ENCODE measurements at regions not wholly inside any gene's neighbourhood (a gene's known extent, or its start where the extent isn't known, plus 50 kb on each side); places are given as distances from the start of the nearest gene placed in this dataset.

DNA sequence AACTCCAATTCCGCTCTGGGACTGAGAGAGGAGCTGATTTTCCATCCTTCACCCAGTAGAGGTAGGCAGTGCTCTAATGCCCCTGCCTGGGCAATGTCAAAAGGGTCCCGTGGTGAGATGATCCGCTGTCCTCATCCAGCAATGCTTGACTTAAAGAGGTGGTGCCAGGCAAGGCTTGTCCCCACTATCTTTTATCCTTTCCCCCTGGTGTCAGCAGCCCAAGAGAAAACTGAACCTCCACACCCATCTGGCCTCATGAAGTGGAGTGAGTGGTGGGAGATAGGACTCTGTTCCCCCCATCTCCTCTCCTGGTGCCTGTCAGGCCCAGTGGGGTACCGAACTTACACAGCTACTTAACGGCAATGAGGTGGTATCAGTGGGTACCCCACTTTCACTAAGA is 107.1 kb downstream of the ABHD5 start:
- no peaks in the 10 kb centered on the region for H3K4me1 ChIP-seq (ENCODE audit: low read depth)
- H3K9me3 ChIP-seq: peaks cover 4% of the 10 kb centered on the region
- no peaks in the 10 kb centered on the region for H3K36me3 ChIP-seq (ENCODE audit: low read depth)
- H3K4me3 ChIP-seq: no peak overlapping the region
- intact Hi-C loops (cut with DNase I, micrococcal nuclease): no loop called here
- ATAC-seq (no peak), DNase-seq (no peak)
- TF ChIP-seq CTCF (IDR thresholded peaks at IDR 0.05): no peak

DNA sequence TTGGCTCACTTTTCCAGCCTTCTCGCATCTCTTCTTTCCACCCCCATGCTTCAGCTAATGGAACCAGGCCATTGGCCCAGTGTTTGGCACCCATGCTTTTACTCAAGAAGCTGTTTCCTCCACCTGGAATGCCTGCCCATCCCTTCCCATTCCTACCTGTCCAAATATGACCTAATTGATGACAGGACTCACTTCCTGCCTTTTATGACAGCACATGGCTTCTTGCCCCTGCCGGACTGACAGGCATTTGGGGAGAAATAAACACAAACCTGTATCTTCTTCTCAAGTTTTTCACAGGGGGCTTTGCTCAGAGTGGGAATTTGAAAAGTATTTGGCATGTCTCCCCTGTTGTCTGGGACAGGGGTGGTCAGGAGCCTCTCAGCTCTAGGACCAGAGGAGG is 120.1 kb downstream of the ABHD5 start:
- ATAC-seq: no peak
- no peaks in the 10 kb centered on the region for H3K36me3 ChIP-seq (ENCODE audit: low read depth)
- TF ChIP-seq CTCF (IDR thresholded peaks at IDR 0.05): no peak
- no peaks in the 10 kb centered on the region for H3K4me1 ChIP-seq (ENCODE audit: low read depth)
- no peak for DNase-seq
- no peak overlapping the region for H3K4me3 ChIP-seq
- intact Hi-C loops (cut with DNase I, micrococcal nuclease): no loop called here
- H3K9me3 ChIP-seq: no peaks in the 10 kb centered on the region

DNA sequence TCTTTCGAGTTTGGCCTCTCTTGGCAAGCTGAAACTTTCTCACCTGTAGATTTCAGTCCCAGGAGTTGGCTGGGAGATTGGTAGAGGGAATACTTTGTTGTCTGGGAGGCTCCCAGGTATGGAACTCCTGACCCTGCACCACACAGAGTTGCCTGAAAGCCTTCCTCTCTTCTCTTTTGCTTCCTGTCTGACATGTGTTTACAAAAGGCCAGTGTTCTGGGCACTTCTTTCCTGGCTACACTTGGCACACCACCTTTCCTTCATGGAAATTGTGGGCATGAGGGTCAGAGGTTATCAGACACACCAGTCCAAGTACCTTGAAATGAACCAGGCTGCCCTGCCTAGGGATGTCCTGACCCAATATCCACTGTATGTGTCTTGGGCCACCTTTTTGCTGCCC is 123.7 kb downstream of the ABHD5 start:
- no peak for DNase-seq
- Histone ChIP-seq H3K4me1 (ENCODE audit: low read depth) (no peaks in the 10 kb centered on the region), H3K36me3 (ENCODE audit: low read depth) (no peaks in the 10 kb centered on the region), H3K4me3 (no peak overlapping the region), H3K9me3 (no peaks in the 10 kb centered on the region)
- no peak for ATAC-seq
- TF ChIP-seq CTCF (IDR thresholded peaks at IDR 0.05): no peak
- intact Hi-C loops (cut with DNase I, micrococcal nuclease): no loop called here

DNA sequence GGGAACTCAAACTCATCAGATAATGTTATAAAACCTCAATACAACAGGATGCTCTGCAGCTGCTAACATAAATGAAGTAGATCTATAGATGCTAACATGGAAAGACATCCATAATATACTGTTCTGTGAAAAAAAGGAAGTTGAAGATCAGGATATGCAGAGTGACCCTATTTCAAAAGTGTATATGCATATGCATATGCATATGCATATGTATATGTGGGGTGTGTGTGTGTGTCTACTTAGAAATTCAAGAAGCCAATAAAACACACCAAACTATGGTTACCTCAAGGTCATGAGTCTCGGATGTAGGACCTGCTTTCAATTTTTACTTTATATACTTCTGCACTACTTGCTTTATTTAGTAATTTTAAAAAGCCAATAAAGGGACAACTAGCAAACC is 125.6 kb downstream of the ABHD5 start:
- no peak for DNase-seq
- Histone ChIP-seq H3K4me1 (ENCODE audit: low read depth) (no peaks in the 10 kb centered on the region), H3K36me3 (ENCODE audit: low read depth) (no peaks in the 10 kb centered on the region), H3K4me3 (no peak overlapping the region), H3K9me3 (no peaks in the 10 kb centered on the region)
- no peak for TF ChIP-seq CTCF (IDR thresholded peaks at IDR 0.05)
- no peak for ATAC-seq
- intact Hi-C loops (cut with DNase I, micrococcal nuclease): no loop called here

GRCh38 chr3:43817064-43817463 is 126.3 kb downstream of the ABHD5 start:
- intact Hi-C loops (cut with DNase I, micrococcal nuclease): no loop called here
- Histone ChIP-seq H3K4me3 (no peak overlapping the region), H3K36me3 (ENCODE audit: low read depth) (no peaks in the 10 kb centered on the region), H3K4me1 (ENCODE audit: low read depth) (no peaks in the 10 kb centered on the region), H3K9me3 (no peaks in the 10 kb centered on the region)
- ATAC-seq (no peak), DNase-seq (no peak)
- no peak for TF ChIP-seq CTCF (IDR thresholded peaks at IDR 0.05)

- intact Hi-C loops (cut with DNase I, micrococcal nuclease): no loop called here
- Histone ChIP-seq H3K9me3 (no peaks in the 10 kb centered on the region), H3K4me3 (no peak overlapping the region), H3K4me1 (ENCODE audit: low read depth) (no peaks in the 10 kb centered on the region), H3K36me3 (ENCODE audit: low read depth) (no peaks in the 10 kb centered on the region)
- TF ChIP-seq CTCF (IDR thresholded peaks at IDR 0.05): no peak
- no peak for DNase-seq
- no peak for ATAC-seq
Measured at GRCh38 chr3:43817825-43818224, 127.1 kb downstream of the ABHD5 start.
